Activated CD4-positive, alpha-beta T cell treated with anti-CD3 and anti-CD28 coated beads, Interleukin-2, amount 10 ng/mL, durations not matched to agents 7 days and 5 days (primary cell): ENCODE measurements at regions not wholly inside any gene's neighbourhood (a gene's known extent, or its start where the extent isn't known, plus 50 kb on each side); places are given as distances from the start of the nearest gene placed in this dataset.

Experiments
- CTCF ChIA-PET: fragments of 350-600 bp; sonication (Branson Sonifier 250); formaldehyde crosslinking; loops from one replicate; lab custom pipeline; 2021; ENCODE audit warnings: antibody characterized with exemption; lab: Charles Lee
- POLR2A ChIA-PET: fragments of 350-600 bp; sonication (Branson Sonifier 250); formaldehyde crosslinking; loops from one replicate; lab custom pipeline; 2021; ENCODE audit warnings: antibody characterized with exemption; lab: Charles Lee
- DNase-seq: peaks from one replicate; pipeline ENCODE4 v3.0.0-alpha.2; 2020
- H3K27ac Mint-ChIP-seq: one replicate; pipeline ENCODE4 v1.8.0; 2021; ENCODE audit warnings: mild to moderate bottlenecking, moderate library complexity, mixed read lengths
- H3K27me3 Mint-ChIP-seq: one replicate; pipeline ENCODE4 v1.8.0; 2021; ENCODE audit warnings: mixed read lengths
- H3K36me3 Mint-ChIP-seq: one replicate; pipeline ENCODE4 v1.8.0; 2021; ENCODE audit warnings: low read depth, mixed read lengths
- H3K4me1 Mint-ChIP-seq: one replicate; pipeline ENCODE4 v1.8.0; 2021; ENCODE audit warnings: mixed read lengths
- H3K4me3 Mint-ChIP-seq: one replicate; pipeline ENCODE4 v1.8.0; 2021; ENCODE audit warnings: mild to moderate bottlenecking, moderate library complexity, mixed read lengths
- H3K9me3 Mint-ChIP-seq: one replicate; pipeline ENCODE4 v1.8.0; 2021; ENCODE audit warnings: mixed read lengths

DNA sequence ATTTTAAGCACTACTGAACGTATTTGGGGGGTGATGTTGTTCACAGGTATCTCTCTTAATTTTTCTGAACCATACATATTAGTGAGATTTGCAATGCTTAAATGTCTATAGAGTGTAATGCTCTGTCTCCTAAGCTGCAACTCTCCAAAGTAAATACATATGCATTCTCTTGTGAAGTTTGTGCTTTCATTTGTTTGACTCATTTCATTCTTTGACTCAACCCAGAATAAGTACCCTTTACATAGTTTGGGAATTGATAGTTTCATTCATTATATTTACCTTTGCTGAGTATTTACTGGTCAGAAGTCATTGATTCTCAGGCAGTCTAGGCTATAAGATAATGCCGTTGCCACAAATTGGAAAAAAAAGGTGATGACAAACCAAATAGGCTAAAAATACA is 406.9 kb downstream of the FGF9 start:
- peaks cover 37% of the 10 kb centered on the region for H3K4me1 Mint-ChIP-seq
- no peak overlapping the region for H3K4me3 Mint-ChIP-seq
- H3K9me3 Mint-ChIP-seq: peaks cover 4% of the 10 kb centered on the region
- ChIA-PET CTCF (interaction anchor here (1.1 to 1.4 kb wide), 2 partner anchors 8 to 24 kb away, joined by 3 to 7 read pairs; no protein-coding TSS in a partner anchor), POLR2A (no interaction called here)
- DNase-seq: no peak
- H3K36me3 Mint-ChIP-seq: no peaks in the 10 kb centered on the region
- H3K27me3 Mint-ChIP-seq: peaks cover 4% of the 10 kb centered on the region
- no peak overlapping the region for H3K27ac Mint-ChIP-seq

DNA sequence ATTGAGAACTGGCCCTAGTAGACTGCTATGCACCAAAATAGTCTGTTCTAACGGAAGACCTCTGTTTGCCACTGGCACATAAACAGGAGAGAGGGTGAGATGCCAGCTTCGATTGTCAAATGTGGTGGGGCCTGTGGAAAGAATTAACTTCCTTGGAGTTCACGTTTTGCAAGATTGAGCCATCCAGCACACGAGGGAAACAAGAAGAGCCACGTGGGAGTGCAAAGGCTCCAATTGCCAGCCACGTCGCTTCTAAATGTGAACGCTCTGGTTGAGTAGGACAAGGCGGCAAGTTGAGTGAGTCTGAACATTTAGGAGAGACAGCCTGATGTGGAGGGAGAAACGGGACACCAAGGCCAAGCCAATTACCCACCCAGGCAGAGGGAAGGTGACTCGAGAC is 409.1 kb downstream of the FGF9 start:
- H3K27me3 Mint-ChIP-seq: peaks cover 4% of the 10 kb centered on the region
- H3K9me3 Mint-ChIP-seq: peaks cover 4% of the 10 kb centered on the region
- no peak overlapping the region for H3K27ac Mint-ChIP-seq
- no peak for DNase-seq
- POLR2A ChIA-PET: no interaction called here
- no peak overlapping the region for H3K4me3 Mint-ChIP-seq
- peaks cover 31% of the 10 kb centered on the region for H3K4me1 Mint-ChIP-seq
- CTCF ChIA-PET: no interaction called here
- no peaks in the 10 kb centered on the region for H3K36me3 Mint-ChIP-seq

DNA sequence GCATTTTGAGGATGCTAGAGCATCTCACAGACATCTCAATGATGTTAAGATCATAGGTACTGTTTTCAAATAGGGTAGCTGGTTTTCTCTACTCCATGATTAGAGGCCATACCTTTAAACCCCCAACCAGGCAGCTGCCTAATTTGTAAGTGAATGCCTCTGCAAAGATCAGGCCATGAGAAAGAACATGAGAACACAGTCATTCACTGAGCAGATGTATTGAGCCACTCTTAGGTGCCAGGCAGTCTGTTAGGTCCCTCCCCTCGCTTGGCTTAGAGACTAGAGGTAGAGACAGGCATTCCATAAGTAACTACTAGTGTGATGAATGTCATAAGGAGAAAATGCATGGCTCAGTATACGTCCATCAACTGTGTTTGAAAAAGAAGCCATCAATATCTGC is 410.0 kb downstream of the FGF9 start:
- Mint-ChIP-seq H3K4me1 (peaks cover 31% of the 10 kb centered on the region), H3K27ac (no peak overlapping the region), H3K9me3 (peaks cover 4% of the 10 kb centered on the region), H3K4me3 (no peak overlapping the region), H3K36me3 (no peaks in the 10 kb centered on the region), H3K27me3 (peaks cover 4% of the 10 kb centered on the region)
- no peak for DNase-seq
- ChIA-PET POLR2A (no interaction called here), CTCF (no interaction called here)

DNA sequence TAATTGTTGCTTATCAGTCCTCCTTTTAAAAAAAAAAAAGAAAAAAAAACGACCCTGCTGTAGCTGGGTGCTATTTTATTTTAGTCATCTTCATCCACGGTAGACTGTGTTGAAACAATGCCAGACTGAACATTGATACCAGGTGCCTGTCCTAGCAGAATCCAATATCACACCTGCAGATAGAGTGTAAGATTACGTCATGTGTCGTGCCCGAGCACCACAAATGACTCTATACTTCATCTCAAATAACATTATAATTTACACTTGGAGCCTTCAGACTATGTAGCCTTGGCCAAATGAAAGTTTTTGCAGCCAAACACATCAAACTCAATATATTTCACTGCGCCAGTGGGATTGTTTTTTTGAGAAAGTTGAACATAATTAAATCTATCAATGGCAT is 410.6 kb downstream of the FGF9 start:
- Mint-ChIP-seq H3K36me3 (no peaks in the 10 kb centered on the region), H3K4me3 (no peak overlapping the region), H3K27ac (no peak overlapping the region), H3K9me3 (peaks cover 4% of the 10 kb centered on the region), H3K27me3 (peaks cover 2% of the 10 kb centered on the region), H3K4me1 (peaks cover 29% of the 10 kb centered on the region)
- ChIA-PET CTCF (no interaction called here), POLR2A (interaction anchor here (0.6 kb wide), 1 partner anchor 412 kb away, joined by 5 read pairs; no protein-coding TSS in a partner anchor)
- DNase-seq: no peak

DNA sequence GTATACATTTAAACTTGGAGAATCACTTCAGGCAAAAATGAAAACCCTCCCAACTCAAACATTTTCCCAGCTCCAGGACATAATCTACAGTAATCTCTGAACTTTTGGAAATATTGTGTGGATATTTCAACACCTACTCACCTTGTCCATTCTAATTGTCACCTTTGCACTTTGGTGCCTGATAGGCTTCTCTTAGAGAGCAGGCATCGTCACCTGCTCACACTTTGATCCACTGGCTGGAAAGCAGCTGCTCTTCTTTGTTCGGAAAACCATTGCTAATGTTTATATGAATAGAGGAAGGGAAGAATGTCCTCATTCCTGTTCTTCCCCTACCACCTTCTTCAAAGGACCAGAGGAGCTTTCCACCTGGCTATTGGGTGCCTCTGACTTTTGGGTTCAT is 411.2 kb downstream of the FGF9 start:
- no peak overlapping the region for H3K4me3 Mint-ChIP-seq
- no peaks in the 10 kb centered on the region for H3K36me3 Mint-ChIP-seq
- H3K4me1 Mint-ChIP-seq: peaks cover 25% of the 10 kb centered on the region
- ChIA-PET CTCF (no interaction called here), POLR2A (no interaction called here)
- H3K27ac Mint-ChIP-seq: no peak overlapping the region
- peaks cover 4% of the 10 kb centered on the region for H3K9me3 Mint-ChIP-seq
- DNase-seq: no peak
- H3K27me3 Mint-ChIP-seq: no peaks in the 10 kb centered on the region

DNA sequence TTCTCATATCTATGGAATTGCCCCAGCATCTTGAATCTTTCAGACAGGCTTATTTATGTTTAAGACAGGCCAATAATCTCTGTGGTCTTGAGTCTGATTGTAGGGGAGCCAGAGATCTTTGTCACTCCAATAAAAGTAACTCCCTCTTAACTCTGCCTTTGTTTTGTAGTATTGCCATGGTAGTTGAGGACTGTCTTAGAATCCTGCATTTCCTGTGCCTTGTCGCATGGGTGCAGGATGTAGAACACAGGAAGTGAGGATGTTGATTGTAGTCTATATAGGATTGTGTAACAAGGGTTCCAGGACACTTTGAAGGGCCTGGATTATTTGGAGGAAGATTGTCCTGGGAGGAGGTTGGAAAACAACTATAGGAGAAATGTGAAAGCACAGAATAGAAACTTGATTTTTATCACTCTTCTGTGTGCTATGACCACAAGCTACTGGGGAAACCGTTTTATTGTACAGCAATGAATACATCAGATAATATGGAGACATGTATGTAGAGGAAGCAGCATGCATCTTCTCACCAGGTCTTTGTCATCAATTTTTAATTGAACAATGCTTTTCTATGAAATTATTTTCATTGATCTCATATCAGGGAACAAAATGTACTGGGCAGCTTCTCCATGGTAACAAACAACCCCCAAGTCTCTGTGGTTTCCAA is 411.7 kb downstream of the FGF9 start:
- H3K36me3 Mint-ChIP-seq: no peaks in the 10 kb centered on the region
- CTCF ChIA-PET: no interaction called here
- peaks cover 4% of the 10 kb centered on the region for H3K9me3 Mint-ChIP-seq
- no peak overlapping the region for H3K4me3 Mint-ChIP-seq
- H3K4me1 Mint-ChIP-seq: peaks cover 19% of the 10 kb centered on the region
- no peak overlapping the region for H3K27ac Mint-ChIP-seq
- DNase-seq: no peak
- POLR2A ChIA-PET: no interaction called here
- no peaks in the 10 kb centered on the region for H3K27me3 Mint-ChIP-seq

DNA sequence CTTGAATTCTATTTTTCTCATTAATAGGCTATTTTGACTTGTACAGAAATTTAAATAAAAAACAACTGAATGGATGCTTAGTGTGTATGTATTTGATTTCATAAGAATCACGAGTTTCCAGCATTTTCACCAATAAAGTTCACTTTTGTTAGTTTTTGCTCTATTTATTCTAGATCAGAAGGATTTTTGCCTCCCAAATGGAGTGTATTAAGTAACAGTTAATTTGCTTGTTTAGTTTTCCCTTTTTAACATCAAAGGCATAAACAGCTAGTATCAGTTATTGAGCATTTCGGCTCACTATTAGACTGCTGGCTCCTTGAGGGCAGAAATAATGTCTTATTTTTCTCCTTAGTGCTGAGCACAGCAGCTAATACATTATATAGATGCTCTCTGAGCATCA is 414.1 kb downstream of the FGF9 start:
- ChIA-PET CTCF (interaction anchor here (1.5 kb wide), 1 partner anchor 10 kb away, joined by 3 read pairs; no protein-coding TSS in a partner anchor), POLR2A (no interaction called here)
- DNase-seq: no peak
- H3K27me3 Mint-ChIP-seq: no peaks in the 10 kb centered on the region
- H3K9me3 Mint-ChIP-seq: no peaks in the 10 kb centered on the region
- H3K36me3 Mint-ChIP-seq: no peaks in the 10 kb centered on the region
- peaks cover 15% of the 10 kb centered on the region for H3K4me1 Mint-ChIP-seq
- no peak overlapping the region for H3K4me3 Mint-ChIP-seq
- no peak overlapping the region for H3K27ac Mint-ChIP-seq

DNA sequence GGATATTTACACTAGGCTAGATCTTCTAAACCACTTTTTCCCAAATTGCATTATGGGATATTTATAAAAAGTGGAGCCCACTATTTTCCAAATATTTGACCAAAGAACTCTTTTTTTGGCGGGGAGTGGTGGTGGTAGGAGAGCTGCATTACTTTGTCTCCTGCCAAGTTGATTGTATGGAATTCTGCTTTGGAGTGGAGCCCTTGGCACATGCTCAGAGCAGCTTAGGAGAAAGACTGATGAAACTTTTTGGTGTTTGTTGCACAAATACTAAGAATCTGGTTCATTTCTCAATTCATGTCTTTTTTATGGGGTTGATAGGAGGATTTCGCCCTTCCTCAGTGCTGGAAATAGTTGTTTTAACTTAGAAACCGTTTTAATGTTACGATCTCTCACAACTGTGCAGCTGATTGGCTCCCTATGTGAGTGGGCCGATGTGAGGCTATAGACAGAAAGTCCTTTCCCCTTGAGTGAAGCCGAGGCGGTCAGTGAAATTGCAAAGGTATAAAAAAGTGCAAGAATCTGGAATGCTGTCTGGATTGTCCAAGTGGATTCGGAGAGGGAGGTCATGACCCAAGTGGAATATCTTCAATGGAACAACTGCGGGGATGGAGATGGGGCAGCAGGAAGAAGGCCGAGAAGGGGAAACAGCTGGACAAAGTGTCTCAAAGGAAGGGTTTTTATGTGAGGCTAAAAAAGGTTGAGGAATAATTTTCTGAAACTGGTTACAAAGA is 415.9 kb downstream of the FGF9 start:
- H3K4me1 Mint-ChIP-seq: peaks cover 13% of the 10 kb centered on the region
- H3K27me3 Mint-ChIP-seq: no peaks in the 10 kb centered on the region
- ChIA-PET CTCF (interaction anchor here (0.9 to 1.6 kb wide), 3 partner anchors 10 to 25 kb away, joined by 3 to 7 read pairs (median 4); no protein-coding TSS in a partner anchor), POLR2A (no interaction called here)
- H3K4me3 Mint-ChIP-seq: no peak overlapping the region
- H3K27ac Mint-ChIP-seq: no peak overlapping the region
- peaks cover 8% of the 10 kb centered on the region for H3K9me3 Mint-ChIP-seq
- no peak for DNase-seq
- H3K36me3 Mint-ChIP-seq: peaks cover 2% of the 10 kb centered on the region

DNA sequence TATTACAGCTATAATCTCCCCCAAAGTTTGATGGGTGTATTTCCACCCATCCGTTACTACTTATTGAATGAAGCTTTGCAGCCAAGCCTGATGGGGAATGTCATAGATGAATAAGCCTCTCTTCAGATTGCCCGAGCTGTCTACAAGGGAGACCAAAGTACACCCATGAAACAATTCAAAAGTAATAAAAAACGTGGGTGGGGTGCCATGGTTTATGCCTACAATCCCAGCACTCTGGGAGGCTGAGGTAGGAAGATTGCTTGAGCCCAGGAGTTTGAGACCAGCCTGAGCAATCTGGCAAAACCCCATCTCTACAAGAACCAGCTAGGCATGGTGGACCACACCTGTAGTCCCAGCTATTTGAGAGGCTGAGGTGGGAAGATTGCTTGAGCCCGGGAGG is 419.2 kb downstream of the FGF9 start:
- Mint-ChIP-seq H3K27me3 (no peaks in the 10 kb centered on the region), H3K4me1 (no peaks in the 10 kb centered on the region), H3K27ac (no peak overlapping the region), H3K4me3 (no peak overlapping the region), H3K9me3 (peaks cover 8% of the 10 kb centered on the region), H3K36me3 (peaks cover 2% of the 10 kb centered on the region)
- ChIA-PET POLR2A (no interaction called here), CTCF (interaction anchor here (1.2 to 1.4 kb wide), 3 partner anchors 13 to 25 kb away, joined by 4 read pairs; no protein-coding TSS in a partner anchor)
- no peak for DNase-seq

DNA sequence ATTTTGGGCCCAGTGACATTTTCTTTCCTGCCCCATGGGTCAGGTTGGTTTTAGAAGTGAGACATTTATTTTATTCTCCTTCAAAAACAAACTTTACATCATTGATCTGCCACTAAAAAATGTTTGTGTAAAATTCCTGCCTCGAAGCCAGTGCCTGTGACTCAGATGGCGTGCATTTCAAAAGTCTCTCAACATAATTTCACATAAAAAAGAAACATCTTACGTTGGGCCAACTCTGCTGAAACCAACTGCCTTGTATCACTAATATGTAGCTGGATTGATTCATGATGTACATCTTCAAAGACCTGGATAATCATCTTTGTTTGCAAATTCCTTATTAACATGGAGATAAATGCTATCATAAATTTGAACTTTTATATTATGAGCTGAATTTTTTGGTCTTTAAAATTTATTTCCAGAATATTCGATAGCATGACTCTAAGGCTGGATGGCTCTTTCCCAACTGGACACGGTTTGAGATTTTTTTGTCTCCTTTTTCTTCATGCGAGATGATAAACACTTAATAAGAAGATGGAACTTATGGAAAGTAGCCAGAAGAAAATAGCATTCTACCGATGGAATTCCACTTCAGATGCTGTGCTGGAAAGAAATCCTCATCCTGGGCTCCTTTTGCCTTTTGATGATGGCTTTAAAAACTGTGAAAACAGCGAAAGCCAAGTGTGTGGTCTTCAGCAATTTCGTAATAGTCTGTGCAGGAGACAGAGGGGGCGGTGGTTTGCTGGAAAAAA is 420.5 kb downstream of the FGF9 start:
- Mint-ChIP-seq H3K9me3 (peaks cover 12% of the 10 kb centered on the region), H3K27ac (no peak overlapping the region), H3K27me3 (no peaks in the 10 kb centered on the region), H3K4me1 (no peaks in the 10 kb centered on the region), H3K36me3 (peaks cover 2% of the 10 kb centered on the region), H3K4me3 (no peak overlapping the region)
- DNase-seq: no peak
- ChIA-PET POLR2A (no interaction called here), CTCF (no interaction called here)

DNA sequence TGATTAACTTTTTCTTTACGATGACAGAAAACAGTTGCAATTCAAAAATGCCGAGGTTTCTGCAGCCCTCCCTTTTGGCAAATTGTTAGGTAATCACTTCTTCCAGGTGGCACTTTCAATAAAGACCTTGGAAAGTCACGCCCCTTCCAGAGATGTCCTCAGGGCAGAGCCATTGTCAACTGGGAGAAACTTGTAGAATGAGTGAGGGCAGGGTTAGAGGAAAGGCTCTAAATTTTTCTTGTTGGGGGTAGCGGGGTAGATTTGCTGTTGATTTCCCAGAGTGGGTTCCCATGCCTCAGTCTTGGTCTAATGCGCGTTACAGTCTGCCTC is 421.1 kb downstream of the FGF9 start:
- ChIA-PET CTCF (no interaction called here), POLR2A (no interaction called here)
- no peaks in the 10 kb centered on the region for H3K4me1 Mint-ChIP-seq
- H3K27me3 Mint-ChIP-seq: no peaks in the 10 kb centered on the region
- peaks cover 12% of the 10 kb centered on the region for H3K9me3 Mint-ChIP-seq
- no peak overlapping the region for H3K4me3 Mint-ChIP-seq
- no peak for DNase-seq
- H3K36me3 Mint-ChIP-seq: peaks cover 2% of the 10 kb centered on the region
- H3K27ac Mint-ChIP-seq: no peak overlapping the region

DNA sequence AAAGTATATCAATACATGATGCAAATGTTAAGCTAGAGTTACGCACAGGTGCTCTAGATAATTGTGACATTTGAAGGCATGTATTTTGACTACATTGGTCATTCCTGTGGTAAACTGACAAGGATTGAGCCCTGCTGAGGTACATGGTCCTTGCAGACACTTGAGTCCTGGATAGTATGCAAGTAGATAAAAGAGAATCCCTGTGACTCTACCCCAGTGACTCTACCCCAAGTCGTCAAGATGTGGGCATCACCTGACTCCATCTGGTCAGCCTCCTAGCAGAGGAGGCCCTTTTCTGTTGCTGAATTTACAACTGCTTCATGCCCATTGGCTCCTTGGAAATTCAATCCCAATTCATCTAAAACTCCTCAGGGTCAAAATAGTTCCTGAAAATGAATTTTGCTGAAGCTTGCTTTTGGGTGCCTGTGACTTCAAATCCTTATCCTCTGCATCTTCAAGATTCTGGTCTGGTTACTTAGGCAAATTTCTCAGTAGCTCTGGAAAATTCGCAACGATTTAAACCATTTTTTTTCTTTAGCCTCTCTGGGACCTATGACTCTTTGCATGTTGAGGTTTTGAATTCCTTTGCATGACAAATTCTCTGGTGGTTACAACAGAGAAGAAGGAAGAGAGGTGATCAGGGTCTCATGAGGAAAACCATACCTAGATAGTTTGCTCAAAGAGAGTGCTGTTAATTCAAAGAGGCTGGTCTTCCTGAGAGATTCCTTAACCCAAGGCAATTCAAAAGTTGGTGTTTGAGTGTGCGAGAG is 422.1 kb downstream of the FGF9 start:
- Mint-ChIP-seq H3K36me3 (peaks cover 2% of the 10 kb centered on the region), H3K4me1 (no peaks in the 10 kb centered on the region), H3K27ac (no peak overlapping the region), H3K27me3 (no peaks in the 10 kb centered on the region), H3K4me3 (no peak overlapping the region), H3K9me3 (peaks cover 12% of the 10 kb centered on the region)
- ChIA-PET CTCF (interaction anchor here (1.0 kb wide), 1 partner anchor 211 kb away, joined by 4 read pairs; no protein-coding TSS in a partner anchor), POLR2A (no interaction called here)
- no peak for DNase-seq
